HS-27A (cell line): ENCODE measurements at regions not wholly inside any gene's neighbourhood (a gene's known extent, or its start where the extent isn't known, plus 50 kb on each side); places are given as distances from the start of the nearest gene placed in this dataset.
"Not testable (repeated sequence)": the region's sequence is repeated elsewhere in the genome, so short reads cannot be mapped to it uniquely, and the experiment has no call there.

Source experiments
- DNase-seq: peaks from one replicate; pipeline ENCODE4 v3.0.0-alpha.2; 2012; ENCODE audit warnings: low read depth, missing footprints

GRCh38 chr6:14294270-14294951, 176.8 kb downstream of the CD83 start:
- DNase-seq = no peak

DNA sequence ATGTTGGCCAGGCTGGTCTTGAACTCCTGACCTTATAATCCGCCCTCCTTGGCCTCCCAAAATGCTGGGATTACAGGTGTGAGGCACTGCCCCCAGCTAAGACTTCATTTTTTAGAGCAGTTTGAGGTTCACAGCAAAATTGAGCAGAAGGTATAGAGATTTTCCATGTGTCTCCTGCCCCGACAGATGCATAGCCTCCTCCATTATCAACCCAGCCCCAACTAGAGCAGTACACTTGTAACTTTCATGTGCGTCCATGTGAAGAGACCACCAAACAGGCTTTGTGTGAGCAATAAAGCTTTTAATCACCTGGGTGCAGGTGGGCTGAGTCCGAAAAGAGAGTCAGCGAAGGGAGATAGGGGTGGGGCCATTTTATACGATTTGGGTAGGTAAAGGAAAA, 179.1 kb downstream of the CD83 start:
- DNase-seq = not testable (repeated sequence)

DNA sequence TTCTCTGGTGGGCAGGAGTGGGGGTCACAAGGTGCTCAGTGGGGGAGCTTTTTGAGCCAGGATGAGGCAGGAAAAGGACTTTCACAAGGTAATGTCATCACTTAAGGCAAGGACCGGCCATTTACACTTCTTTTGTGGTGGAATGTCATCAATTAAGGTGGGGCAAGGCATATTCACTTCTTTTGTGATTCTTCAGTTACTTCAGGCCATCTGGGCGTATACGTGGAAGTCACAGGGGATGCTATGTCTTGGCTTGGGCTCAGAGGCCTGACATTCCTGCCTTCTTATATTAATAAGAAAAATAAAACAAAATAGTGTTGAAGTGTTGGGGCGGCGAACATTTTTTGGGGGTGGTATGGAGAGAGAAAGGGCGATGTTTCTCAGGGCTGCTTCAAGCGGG, 179.5 kb downstream of the CD83 start:
- DNase-seq = not testable (repeated sequence)

GRCh38 chr6:14300189-14300588, 182.6 kb downstream of the CD83 start:
- DNase-seq = not testable (repeated sequence)

GRCh38 chr6:14300721-14301120, 183.1 kb downstream of the CD83 start:
- DNase-seq = not testable (repeated sequence)

DNA sequence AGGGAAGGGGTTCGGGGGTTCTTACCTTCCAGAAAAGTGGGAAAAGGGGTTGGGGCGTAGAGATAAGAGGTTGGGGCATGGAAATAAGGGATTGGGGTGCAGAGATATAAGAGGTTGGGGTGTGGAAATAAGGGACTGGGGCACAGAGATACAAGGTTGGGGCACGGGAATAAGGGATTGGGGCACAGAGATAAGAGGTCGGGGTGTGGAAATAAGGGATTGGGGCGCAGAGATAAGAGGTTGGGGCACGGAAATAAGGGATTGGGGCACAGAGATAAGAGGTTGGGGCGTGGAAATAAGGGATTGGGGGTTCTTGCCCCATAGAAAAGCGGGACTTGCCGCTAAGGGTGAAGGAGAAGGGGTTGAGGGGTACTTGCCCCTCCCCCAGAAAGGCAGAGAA, 183.9 kb downstream of the CD83 start:
- DNase-seq = not testable (repeated sequence)

DNA sequence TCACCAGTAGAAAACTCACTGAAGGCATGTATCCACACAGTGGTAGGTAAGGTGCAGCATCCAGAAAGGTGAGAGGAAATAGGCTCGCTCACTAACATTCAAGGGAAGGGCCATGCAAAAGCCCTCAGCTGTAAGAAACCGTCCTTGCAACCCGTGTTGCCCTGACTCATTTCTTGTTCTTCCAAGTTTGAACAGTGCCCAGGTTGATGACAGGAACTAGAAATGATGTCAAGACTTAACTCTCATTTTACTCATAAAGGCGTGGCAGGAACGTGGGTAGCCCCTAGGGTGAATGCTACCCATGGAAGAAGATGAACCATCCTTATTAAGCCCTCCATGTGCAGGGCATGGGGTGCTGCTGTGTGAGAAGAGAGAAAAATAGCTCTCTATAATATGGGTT, 187.6 kb downstream of the CD83 start:
- DNase-seq = no peak

DNA sequence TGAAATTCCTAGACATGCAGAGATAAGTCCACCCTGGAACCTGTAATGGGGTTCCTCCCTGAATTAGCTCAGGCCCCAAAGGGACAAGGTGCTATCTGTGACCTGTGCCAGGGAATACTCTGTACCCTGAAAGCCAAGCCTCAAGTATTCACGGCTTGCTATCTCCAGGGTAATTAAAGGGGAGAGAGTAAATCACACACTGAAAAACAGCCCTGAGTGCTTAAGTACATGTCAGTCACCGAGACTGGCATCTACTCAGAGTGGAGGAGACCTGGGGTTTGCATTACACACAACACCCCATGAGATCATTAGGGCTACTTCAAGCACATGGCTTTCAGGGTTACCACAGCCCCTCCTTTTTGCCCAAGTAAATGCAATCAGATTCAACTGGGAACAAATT, 188.1 kb downstream of the CD83 start:
- no peak for DNase-seq

GRCh38 chr6:14306151-14306906, 188.8 kb downstream of the CD83 start:
- no peak for DNase-seq

GRCh38 chr6:14309516-14309915, 191.9 kb downstream of the CD83 start:
- DNase-seq = no peak

- DNase-seq = no peak
Measured at GRCh38 chr6:14309951-14310445, 192.4 kb downstream of the CD83 start.

- no peak for DNase-seq
Measured at GRCh38 chr6:14310960-14311359, 193.4 kb downstream of the CD83 start.

DNA sequence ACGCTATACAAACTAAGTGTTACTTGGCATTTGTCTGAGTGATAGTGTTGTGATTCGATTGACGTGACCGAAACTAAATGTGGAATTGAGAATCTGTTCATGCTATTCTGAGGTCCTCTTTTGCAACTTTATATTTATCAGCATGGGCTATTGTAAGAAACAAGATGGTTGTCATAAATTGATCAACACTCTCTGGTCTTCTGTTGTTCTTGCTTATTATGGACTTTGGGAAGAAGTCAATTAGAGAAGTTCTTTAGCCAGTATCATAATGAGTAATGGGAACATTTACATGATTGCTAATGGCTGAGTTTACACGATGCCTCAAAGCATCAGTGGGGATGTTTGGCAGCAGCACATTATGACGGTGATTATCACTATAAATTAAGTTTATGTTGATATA, 195.0 kb downstream of the CD83 start:
- no peak for DNase-seq

- DNase-seq = no peak
Measured at GRCh38 chr6:14313248-14313647, 195.7 kb downstream of the CD83 start.

- DNase-seq = no peak
Measured at GRCh38 chr6:14315353-14315752, 197.8 kb downstream of the CD83 start.

- no peak for DNase-seq
Measured at GRCh38 chr6:14316651-14317386, 199.2 kb downstream of the CD83 start.

GRCh38 chr6:14317387-14317970, 199.9 kb downstream of the CD83 start:
- DNase-seq = no peak

DNA sequence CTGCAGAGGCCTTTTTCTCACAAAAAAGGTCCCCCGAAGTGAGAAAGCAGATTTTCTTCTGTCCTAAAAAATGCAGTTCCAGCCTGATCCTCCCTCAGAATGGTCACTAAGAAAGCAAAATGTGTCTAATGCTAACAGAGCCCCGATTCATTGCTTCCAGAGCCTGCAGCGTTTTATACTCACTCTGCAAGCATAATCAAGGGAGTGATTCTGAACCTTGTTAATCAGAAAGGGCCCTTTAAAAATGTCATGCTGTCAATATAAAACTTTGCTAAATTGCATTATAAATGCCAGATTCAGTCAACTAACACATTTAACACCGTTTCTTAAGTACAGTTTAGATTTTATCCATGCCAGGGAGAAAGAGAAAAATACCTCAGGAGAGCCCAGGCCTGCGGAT, 202.8 kb downstream of the CD83 start:
- no peak for DNase-seq

- no peak for DNase-seq
Measured at GRCh38 chr6:14321992-14322772, 204.6 kb downstream of the CD83 start.

DNA sequence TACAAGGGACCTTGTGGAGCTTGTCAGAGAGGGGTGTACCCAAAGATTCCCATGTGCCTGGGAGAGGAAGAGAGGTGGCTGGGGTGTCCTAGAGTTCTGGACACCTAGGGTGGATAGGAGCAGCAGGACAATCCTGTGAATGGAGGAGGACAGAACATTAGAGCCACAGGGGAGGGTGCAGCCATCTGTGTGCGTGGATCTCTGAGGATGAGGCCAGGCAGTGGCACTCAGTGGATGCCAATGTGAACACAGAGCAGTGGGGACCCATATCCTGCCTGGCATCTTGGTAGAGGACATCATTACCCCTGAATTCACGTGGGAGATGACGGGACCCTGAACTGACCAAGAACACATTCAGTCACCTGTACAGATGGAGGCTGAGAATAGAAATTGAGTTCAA, 205.3 kb downstream of the CD83 start:
- no peak for DNase-seq

GRCh38 chr6:14326774-14327173, 209.2 kb downstream of the CD83 start:
- no peak for DNase-seq

GRCh38 chr6:14328163-14328562, 210.6 kb downstream of the CD83 start:
- DNase-seq = no peak
